ENCODE measurements at regions not wholly inside any gene's neighbourhood (a gene's known extent, or its start where the extent isn't known, plus 50 kb on each side); places are given as distances from the start of the nearest gene placed in this dataset.

DNA sequence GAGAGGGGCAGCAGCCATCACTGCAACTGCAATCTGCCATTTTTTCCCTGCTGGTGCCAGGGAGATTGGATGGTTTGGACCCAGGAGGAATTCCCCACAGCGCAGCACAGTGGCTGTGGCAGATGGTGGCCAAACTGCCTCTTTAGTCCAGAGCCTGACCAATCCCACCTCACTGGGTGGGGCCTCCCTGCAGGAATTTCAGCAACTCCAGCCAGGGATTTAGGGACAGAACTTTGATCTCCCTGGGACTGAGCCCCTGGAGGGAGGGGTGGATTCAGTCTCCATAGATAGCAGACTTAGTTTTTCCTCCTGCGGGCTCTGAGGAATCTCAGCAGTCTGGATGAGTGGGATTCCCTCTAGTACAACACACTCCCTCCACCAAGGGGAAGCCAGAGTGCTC is 179.7 kb upstream of the WDR11 start:
- Histone ChIP-seq H3K4ac (replicated peaks; ENCODE audit: insufficient read length, low read depth, low read length) (no peak overlapping the region), H3K4me2 (ENCODE audit: insufficient read depth in 1 of 2, low read depth in 2 of 2, low read length in 2 of 2) (no peak overlapping the region), H3K4me1 (replicated peaks in 1 of 4; ENCODE audit: control insufficient read depth in 3 of 4, insufficient read depth in 4 of 4, low read length in 3 of 4) (no peaks in the 10 kb centered on the region), H2AK5ac (ENCODE audit: low read depth, low read length) (no peak overlapping the region), H2BK20ac (ENCODE audit: low read length) (no peak overlapping the region), H2BK15ac (ENCODE audit: low read length) (no peak overlapping the region), H3K56ac (replicated peaks; ENCODE audit: insufficient read length, low read depth, low read length) (no peak overlapping the region), H4K8ac (ENCODE audit: extremely low read depth, insufficient read depth, low read length) (no peak overlapping the region), H2BK12ac (ENCODE audit: low read depth, low read length) (no peak overlapping the region), H3K18ac (ENCODE audit: extremely low read depth, low read length) (no peak overlapping the region), H3K27ac (ENCODE audit: low read depth, low read length) (no peak overlapping the region), H2BK120ac (replicated peaks; ENCODE audit: low read depth, low read length) (no peak overlapping the region), H4K20me1 (replicated peaks in 1 of 2; ENCODE audit: control insufficient read depth in 1 of 2, insufficient read depth in 2 of 2, low read length in 2 of 2) (no peaks in the 10 kb centered on the region), H2BK5ac (ENCODE audit: low read depth, low read length) (no peak overlapping the region), H3K4me3 (ENCODE audit: extremely low read depth in 1 of 4, insufficient read depth in 2 of 4, low read depth in 3 of 4, low read length in 4 of 4) (no peak overlapping the region), H3K9me3 (ENCODE audit: insufficient read depth in 2 of 2, low read depth in 1 of 2, low read length in 1 of 2) (no peaks in the 10 kb centered on the region), H4K91ac (replicated peaks; ENCODE audit: insufficient read length, low read length) (no peak overlapping the region), H3K36me3 (ENCODE audit: control insufficient read depth in 2 of 4, insufficient read depth in 4 of 4, low read length in 3 of 4) (no peaks in the 10 kb centered on the region), H3K23me2 (ENCODE audit: low read depth, low read length) (no peaks in the 10 kb centered on the region), H2AFZ (ENCODE audit: low read length) (no peak overlapping the region), H4K5ac (ENCODE audit: insufficient read length, low read depth, low read length) (no peak overlapping the region), H3K27me3 (replicated peaks in 1 of 4; ENCODE audit: control insufficient read depth in 3 of 4, extremely low read depth in 1 of 4, insufficient read depth in 3 of 4, low read length in 3 of 4) (no peaks in the 10 kb centered on the region), H3K23ac (ENCODE audit: insufficient read length) (no peak overlapping the region), H3K14ac (ENCODE audit: insufficient read length) (no peak overlapping the region), H3K79me2 (ENCODE audit: control insufficient read depth in 1 of 2, insufficient read depth in 2 of 2, low read length in 2 of 2) (no peaks in the 10 kb centered on the region), H3K9ac (replicated peaks in 1 of 4; ENCODE audit: extremely low read depth in 1 of 4, low read depth in 3 of 4, low read length in 3 of 4) (no peak overlapping the region), H3K79me1 (ENCODE audit: low read depth, low read length) (no peaks in the 10 kb centered on the region)
- ChIA-PET POLR2A (ENCODE audit: partially characterized antibody) (no interaction called here), CTCF (ENCODE audit: partially characterized antibody) (no interaction called here)
- no peak for DNase-seq (ENCODE audit: low read depth in 1 of 2, low spot score in 2 of 2)
- no peak for FAIRE-seq
- 66% methylated on average over 2 of the region's 2 CpGs; no CpG with 5 or more reads in 1 of the 2 experiments for WGBS, 2 experiments (ENCODE audit: extremely low coverage in 1 of 2, insufficient coverage in 1 of 2, insufficient read length in 1 of 2, insufficient replicate concordance in 2 of 2, low coverage in 1 of 2, low lambda C conversion rate in 2 of 2, missing lambda C conversion rate in 1 of 2)
- no peak for TF ChIP-seq POU5F1 (IDR thresholded peaks at IDR 0.05; ENCODE audit: low read depth, low read length)

All from H1 (cell line).